ENCODE measurements at regions not wholly inside any gene's neighbourhood (a gene's known extent, or its start where the extent isn't known, plus 50 kb on each side); places are given as distances from the start of the nearest gene placed in this dataset.

GRCh38 chr1:30511991-30512913 is 211.1 kb downstream of the MATN1 start:
- Mint-ChIP-seq H3K36me3 (ENCODE audit: low read depth, unreplicated experiment) (no peaks in the 10 kb centered on the region), H3K9me3 (ENCODE audit: unreplicated experiment) (no peaks in the 10 kb centered on the region), H3K27ac (ENCODE audit: unreplicated experiment) (peak overlapping the region; percentile 85), H3K4me3 (ENCODE audit: unreplicated experiment) (no peak overlapping the region), H3K4me1 (ENCODE audit: low read depth, unreplicated experiment) (peaks cover 9% of the 10 kb centered on the region), H3K27me3 (ENCODE audit: low read depth, unreplicated experiment) (peaks cover 21% of the 10 kb centered on the region)
- TF ChIP-seq EZH2 (IDR thresholded peaks at IDR 0.05; ENCODE audit: insufficient read depth, low read length), result no peak
- no peak for TF ChIP-seq CTCF (IDR thresholded peaks at IDR 0.05; ENCODE audit: insufficient read depth, low read depth, low read length)
- peaks cover 15% of the 10 kb centered on the region for H3K4me1 ChIP-seq (ENCODE audit: insufficient read depth, low read length)
- no peak overlapping the region for H3K4me3 ChIP-seq (ENCODE audit: insufficient read depth, low read depth, low read length)
- no peaks in the 10 kb centered on the region for H3K79me2 ChIP-seq (ENCODE audit: insufficient read depth, low read length)
- peak overlapping the region; percentile 77 for H2AFZ ChIP-seq (ENCODE audit: low read depth, low read length)
- H3K9ac ChIP-seq (ENCODE audit: low read length), result peak overlapping the region; percentile 26
- FAIRE-seq, result peak; percentile 82
- DNase-seq (ENCODE audit: low read depth), result peak; percentile 57
- H3K27ac ChIP-seq (ENCODE audit: low read depth, low read length), result peak overlapping the region; percentile 55
- no peaks in the 10 kb centered on the region for H4K20me1 ChIP-seq (ENCODE audit: insufficient read depth, low read length)
- no peaks in the 10 kb centered on the region for H3K9me3 ChIP-seq (ENCODE audit: insufficient read depth, low read depth, low read length)
- no peaks in the 10 kb centered on the region for H3K27me3 ChIP-seq (ENCODE audit: insufficient read depth, low read length)
- no peaks in the 10 kb centered on the region for H3K36me3 ChIP-seq (ENCODE audit: insufficient read depth, low read length)
- peak overlapping the region; percentile 68 for H3K4me2 ChIP-seq (ENCODE audit: low read length)

DNA sequence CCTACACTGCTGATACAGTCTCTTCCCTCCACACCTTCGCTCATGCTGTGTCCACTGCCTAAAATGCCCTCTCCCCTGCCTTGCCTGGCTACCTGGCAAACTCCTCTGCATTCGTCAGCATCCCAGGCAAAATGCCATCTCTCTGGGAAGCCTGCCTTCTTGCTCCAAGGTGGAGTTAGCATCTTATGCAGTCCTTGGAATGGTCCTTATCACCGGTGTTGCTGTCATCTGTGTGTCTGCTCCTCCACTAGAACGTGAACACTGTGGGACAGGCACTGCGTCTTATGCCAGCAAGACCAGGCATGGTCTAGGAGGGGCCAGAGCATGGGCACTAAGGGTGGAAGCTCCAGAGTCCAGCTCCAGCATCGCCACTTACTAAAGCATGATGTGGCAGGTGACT is 211.8 kb downstream of the MATN1 start:
- DNase-seq (ENCODE audit: low read depth) (no peak), FAIRE-seq (no peak)
- H3K4me1 ChIP-seq (ENCODE audit: insufficient read depth, low read length), result peaks cover 15% of the 10 kb centered on the region
- no peaks in the 10 kb centered on the region for H3K36me3 ChIP-seq (ENCODE audit: insufficient read depth, low read length)
- H3K4me2 ChIP-seq (ENCODE audit: low read length), result peak overlapping the region; percentile 68
- Mint-ChIP-seq H3K36me3 (ENCODE audit: low read depth, unreplicated experiment) (no peaks in the 10 kb centered on the region), H3K27me3 (ENCODE audit: low read depth, unreplicated experiment) (peaks cover 21% of the 10 kb centered on the region), H3K9me3 (ENCODE audit: unreplicated experiment) (no peaks in the 10 kb centered on the region), H3K4me1 (ENCODE audit: low read depth, unreplicated experiment) (peaks cover 9% of the 10 kb centered on the region), H3K27ac (ENCODE audit: unreplicated experiment) (peak overlapping the region; percentile 85), H3K4me3 (ENCODE audit: unreplicated experiment) (no peak overlapping the region)
- no peaks in the 10 kb centered on the region for H3K9me3 ChIP-seq (ENCODE audit: insufficient read depth, low read depth, low read length)
- TF ChIP-seq CTCF (IDR thresholded peaks at IDR 0.05; ENCODE audit: insufficient read depth, low read depth, low read length), result no peak
- no peak for TF ChIP-seq EZH2 (IDR thresholded peaks at IDR 0.05; ENCODE audit: insufficient read depth, low read length)
- H4K20me1 ChIP-seq (ENCODE audit: insufficient read depth, low read length), result no peaks in the 10 kb centered on the region
- no peaks in the 10 kb centered on the region for H3K79me2 ChIP-seq (ENCODE audit: insufficient read depth, low read length)
- peak overlapping the region; percentile 55 for H3K27ac ChIP-seq (ENCODE audit: low read depth, low read length)
- H3K27me3 ChIP-seq (ENCODE audit: insufficient read depth, low read length), result no peaks in the 10 kb centered on the region
- no peak overlapping the region for H3K9ac ChIP-seq (ENCODE audit: low read length)
- peak overlapping the region; percentile 77 for H2AFZ ChIP-seq (ENCODE audit: low read depth, low read length)
- no peak overlapping the region for H3K4me3 ChIP-seq (ENCODE audit: insufficient read depth, low read depth, low read length)

DNA sequence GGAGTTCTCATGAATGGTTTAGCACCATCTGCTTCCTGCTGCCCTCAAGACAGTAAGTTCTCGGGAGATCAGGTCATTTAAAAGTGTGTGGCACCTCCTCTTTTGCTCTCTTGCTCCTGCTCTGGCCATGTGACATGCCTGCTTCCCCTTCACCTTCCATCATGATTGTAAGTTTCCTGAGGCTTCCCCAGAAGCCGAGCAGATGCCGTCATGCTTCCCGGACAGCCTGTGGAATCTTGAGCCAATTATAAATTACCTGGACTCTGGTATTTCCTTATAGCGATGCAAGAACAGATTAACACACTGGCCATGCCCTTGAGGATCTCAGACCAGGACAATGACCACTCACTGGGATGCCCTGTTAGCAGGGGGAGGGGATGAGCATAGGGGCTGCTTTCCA is 212.3 kb downstream of the MATN1 start:
- FAIRE-seq (no peak), DNase-seq (ENCODE audit: low read depth) (no peak)
- Histone ChIP-seq H2AFZ (ENCODE audit: low read depth, low read length) (no peak overlapping the region), H3K4me3 (ENCODE audit: insufficient read depth, low read depth, low read length) (no peak overlapping the region), H3K36me3 (ENCODE audit: insufficient read depth, low read length) (no peaks in the 10 kb centered on the region), H4K20me1 (ENCODE audit: insufficient read depth, low read length) (no peaks in the 10 kb centered on the region), H3K9me3 (ENCODE audit: insufficient read depth, low read depth, low read length) (no peaks in the 10 kb centered on the region), H3K79me2 (ENCODE audit: insufficient read depth, low read length) (no peaks in the 10 kb centered on the region), H3K4me1 (ENCODE audit: insufficient read depth, low read length) (peaks cover 15% of the 10 kb centered on the region), H3K4me2 (ENCODE audit: low read length) (peak overlapping the region; percentile 68), H3K27me3 (ENCODE audit: insufficient read depth, low read length) (no peaks in the 10 kb centered on the region), H3K9ac (ENCODE audit: low read length) (no peak overlapping the region), H3K27ac (ENCODE audit: low read depth, low read length) (peak overlapping the region; percentile 55)
- H3K27me3 Mint-ChIP-seq (ENCODE audit: low read depth, unreplicated experiment), result peaks cover 22% of the 10 kb centered on the region
- H3K4me3 Mint-ChIP-seq (ENCODE audit: unreplicated experiment), result no peak overlapping the region
- H3K36me3 Mint-ChIP-seq (ENCODE audit: low read depth, unreplicated experiment), result no peaks in the 10 kb centered on the region
- H3K27ac Mint-ChIP-seq (ENCODE audit: unreplicated experiment), result no peak overlapping the region
- H3K4me1 Mint-ChIP-seq (ENCODE audit: low read depth, unreplicated experiment), result peaks cover 9% of the 10 kb centered on the region
- no peak for TF ChIP-seq EZH2 (IDR thresholded peaks at IDR 0.05; ENCODE audit: insufficient read depth, low read length)
- no peak for TF ChIP-seq CTCF (IDR thresholded peaks at IDR 0.05; ENCODE audit: insufficient read depth, low read depth, low read length)
- no peaks in the 10 kb centered on the region for H3K9me3 Mint-ChIP-seq (ENCODE audit: unreplicated experiment)
